ENCODE measurements at regions not wholly inside any gene's neighbourhood (a gene's known extent, or its start where the extent isn't known, plus 50 kb on each side); places are given as distances from the start of the nearest gene placed in this dataset.

- ATAC-seq: no peak
- no peak for DNase-seq (ENCODE audit: low spot score in 2 of 2)
- H3K36me3 Mint-ChIP-seq: no peaks in the 10 kb centered on the region
Observed at GRCh38 chr5:103919506-103919905, 356.9 kb upstream of the NUDT12 start.

GRCh38 chr5:103918668-103919367 is 356.2 kb upstream of the NUDT12 start:
- Mint-ChIP-seq H3K9me3 (no peaks in the 10 kb centered on the region), H3K27ac (no peak overlapping the region), H3K36me3 (no peaks in the 10 kb centered on the region)
- DNase-seq (ENCODE audit: low spot score in 2 of 2): no peak
- ATAC-seq: no peak

More at GRCh38 chr5:103919506-103919905, 356.9 kb upstream of the NUDT12 start:
- Mint-ChIP-seq H3K27ac (no peak overlapping the region), H3K9me3 (peaks cover 0 to 2% of the 10 kb centered on the region in 2 donors)

- H3K36me3 Mint-ChIP-seq: no peaks in the 10 kb centered on the region
- no peak for DNase-seq (ENCODE audit: low spot score in 2 of 2)
- H3K27ac Mint-ChIP-seq: no peak overlapping the region
- ATAC-seq: no peak
- no peaks in the 10 kb centered on the region for H3K9me3 Mint-ChIP-seq
Observed at GRCh38 chr5:103915081-103915480, 352.5 kb upstream of the NUDT12 start.

GRCh38 chr5:103910786-103911185 is 348.2 kb upstream of the NUDT12 start:
- Mint-ChIP-seq H3K27ac (no peak overlapping the region), H3K9me3 (no peaks in the 10 kb centered on the region), H3K36me3 (no peaks in the 10 kb centered on the region)
- ATAC-seq (no peak), DNase-seq (ENCODE audit: low spot score in 2 of 2) (no peak)

- Mint-ChIP-seq H3K27ac (no peak overlapping the region), H3K9me3 (peaks cover 4 to 5% of the 10 kb centered on the region in 2 donors), H3K36me3 (no peaks in the 10 kb centered on the region)
- ATAC-seq (no peak), DNase-seq (ENCODE audit: low spot score in 2 of 2) (no peak)
Observed at GRCh38 chr5:103910011-103910410, 347.4 kb upstream of the NUDT12 start.

- DNase-seq (ENCODE audit: low spot score in 2 of 2) (no peak), ATAC-seq (no peak)
- no peaks in the 10 kb centered on the region for H3K36me3 Mint-ChIP-seq
- H3K27ac Mint-ChIP-seq: no peak overlapping the region
- H3K9me3 Mint-ChIP-seq: peaks cover 4 to 5% of the 10 kb centered on the region in 2 donors
Observed at GRCh38 chr5:103909391-103909790, 346.8 kb upstream of the NUDT12 start.

- no peaks in the 10 kb centered on the region for H3K36me3 Mint-ChIP-seq
- peaks cover 5 to 9% of the 10 kb centered on the region in 2 donors for H3K9me3 Mint-ChIP-seq
- no peak overlapping the region for H3K27ac Mint-ChIP-seq
- DNase-seq (ENCODE audit: low spot score in 2 of 2) (no peak), ATAC-seq (no peak)
Observed at GRCh38 chr5:103908336-103909080, 345.9 kb upstream of the NUDT12 start.

GRCh38 chr5:103907001-103907400 is 344.4 kb upstream of the NUDT12 start:
- ATAC-seq (no peak), DNase-seq (ENCODE audit: low spot score in 2 of 2) (no peak)
- Mint-ChIP-seq H3K27ac (no peak overlapping the region), H3K9me3 (peaks cover 5 to 9% of the 10 kb centered on the region in 2 donors), H3K36me3 (no peaks in the 10 kb centered on the region)

GRCh38 chr5:103904651-103905050 is 342.1 kb upstream of the NUDT12 start:
- no peak for DNase-seq (ENCODE audit: low spot score in 2 of 2)
- H3K27ac Mint-ChIP-seq: no peak overlapping the region
- no peaks in the 10 kb centered on the region for H3K36me3 Mint-ChIP-seq
- ATAC-seq: no peak
- peaks cover 5 to 19% of the 10 kb centered on the region in 2 donors for H3K9me3 Mint-ChIP-seq

GRCh38 chr5:103902893-103903292 is 340.3 kb upstream of the NUDT12 start:
- Mint-ChIP-seq H3K27ac (no peak overlapping the region), H3K36me3 (no peaks in the 10 kb centered on the region), H3K9me3 (peaks cover 10 to 27% of the 10 kb centered on the region in 2 donors)
- ATAC-seq (no peak), DNase-seq (ENCODE audit: low spot score in 2 of 2) (no peak)

GRCh38 chr5:103901885-103902284 is 339.3 kb upstream of the NUDT12 start:
- peaks cover 11 to 30% of the 10 kb centered on the region in 2 donors for H3K9me3 Mint-ChIP-seq
- H3K36me3 Mint-ChIP-seq: no peaks in the 10 kb centered on the region
- H3K27ac Mint-ChIP-seq: no peak overlapping the region
- DNase-seq (ENCODE audit: low spot score in 2 of 2): no peak
- ATAC-seq: no peak

GRCh38 chr5:103896593-103896992 is 334.0 kb upstream of the NUDT12 start:
- ATAC-seq (no peak), DNase-seq (ENCODE audit: low spot score in 2 of 2) (no peak)
- H3K36me3 Mint-ChIP-seq: no peaks in the 10 kb centered on the region
- H3K9me3 Mint-ChIP-seq: peaks cover 7 to 22% of the 10 kb centered on the region in 2 donors
- H3K27ac Mint-ChIP-seq: no peak overlapping the region

GRCh38 chr5:103895738-103896137 is 333.1 kb upstream of the NUDT12 start:
- peaks cover 9 to 13% of the 10 kb centered on the region in 2 donors for H3K9me3 Mint-ChIP-seq
- H3K27ac Mint-ChIP-seq: no peak overlapping the region
- DNase-seq (ENCODE audit: low spot score in 2 of 2): no peak
- no peak for ATAC-seq
- no peaks in the 10 kb centered on the region for H3K36me3 Mint-ChIP-seq

GRCh38 chr5:103894882-103895281 is 332.3 kb upstream of the NUDT12 start:
- no peak for ATAC-seq
- Mint-ChIP-seq H3K27ac (no peak overlapping the region), H3K9me3 (peaks cover 9 to 11% of the 10 kb centered on the region in 2 donors), H3K36me3 (no peaks in the 10 kb centered on the region)
- no peak for DNase-seq (ENCODE audit: low spot score in 2 of 2)

GRCh38 chr5:103891151-103891550 is 328.6 kb upstream of the NUDT12 start:
- DNase-seq (ENCODE audit: low spot score in 2 of 2): no peak
- no peak for ATAC-seq
- Mint-ChIP-seq H3K27ac (no peak overlapping the region), H3K36me3 (no peaks in the 10 kb centered on the region), H3K9me3 (peaks cover 4 to 8% of the 10 kb centered on the region in 2 donors)

- Mint-ChIP-seq H3K9me3 (peaks cover 4 to 8% of the 10 kb centered on the region in 2 donors), H3K36me3 (no peaks in the 10 kb centered on the region), H3K27ac (no peak overlapping the region)
- DNase-seq (ENCODE audit: low spot score in 2 of 2): no peak
- no peak for ATAC-seq
Observed at GRCh38 chr5:103890313-103890712, 327.7 kb upstream of the NUDT12 start.

GRCh38 chr5:103889500-103890209 is 327.1 kb upstream of the NUDT12 start:
- H3K9me3 Mint-ChIP-seq: peaks cover 4 to 8% of the 10 kb centered on the region in 2 donors
- no peak for ATAC-seq
- no peak overlapping the region for H3K27ac Mint-ChIP-seq
- H3K36me3 Mint-ChIP-seq: no peaks in the 10 kb centered on the region
- no peak for DNase-seq (ENCODE audit: low spot score in 2 of 2)

Data from activated naive CD4-positive, alpha-beta T cell treated with anti-CD3 and anti-CD28 coated beads, Interleukin-2, amount 50 U/mL, for 72 hours (primary cell).